ENCODE measurements at regions not wholly inside any gene's neighbourhood (a gene's known extent, or its start where the extent isn't known, plus 50 kb on each side); places are given as distances from the start of the nearest gene placed in this dataset.

GRCh38 chr2:195390686-195391321 lies 266.2 kb upstream of the SLC39A10 start:
- H3K4me2 ChIP-seq (ENCODE audit: insufficient read depth, low read length): no peak overlapping the region
- DNase-seq (ENCODE audit: low read depth, low spot score) (no peak), FAIRE-seq (no peak)
- no peaks in the 10 kb centered on the region for H3K9me3 ChIP-seq (replicated peaks; ENCODE audit: control insufficient read depth, insufficient read depth, low read length)
- no peaks in the 10 kb centered on the region for H3K36me3 ChIP-seq (ENCODE audit: control insufficient read depth in 2 of 2, extremely low read depth in 1 of 2, insufficient read depth in 2 of 2, low read length in 2 of 2)
- no peaks in the 10 kb centered on the region for H3K27me3 ChIP-seq (ENCODE audit: control insufficient read depth in 2 of 2, insufficient read depth in 2 of 2, low read length in 2 of 2)
- POLR2A ChIA-PET: no interaction called here
- H4K20me1 ChIP-seq (replicated peaks; ENCODE audit: control insufficient read depth, extremely low read depth, insufficient read depth, low read length): no peaks in the 10 kb centered on the region
- BruUV-seq (replicated peaks): no TSS peak
- no peak overlapping the region for H2AFZ ChIP-seq (ENCODE audit: low read depth, low read length)
- no peaks in the 10 kb centered on the region for H3K79me2 ChIP-seq (ENCODE audit: control insufficient read depth, insufficient read depth, low read length)
- TF ChIP-seq CTCF (IDR thresholded peaks at IDR 0.05; ENCODE audit: extremely low read depth in 1 of 2, insufficient read depth in 1 of 2, low read depth in 1 of 2, low read length in 2 of 2) (no peak), GATA2 (IDR thresholded peaks at IDR 0.05; ENCODE audit: insufficient read depth, insufficient read length, low read depth, low read length) (no peak), JUN (IDR thresholded peaks at IDR 0.05; ENCODE audit: borderline replicate concordance, insufficient read depth, insufficient read length, low read depth) (no peak), FOS (IDR thresholded peaks at IDR 0.05; ENCODE audit: borderline replicate concordance, insufficient read depth, low read length) (no peak), POLR2AphosphoS5 (IDR thresholded peaks at IDR 0.05; ENCODE audit: insufficient read depth, low read depth, low read length) (no peak), MAX (IDR thresholded peaks at IDR 0.05; ENCODE audit: insufficient read depth, insufficient read length) (no peak), POLR2A (IDR thresholded peaks at IDR 0.05; ENCODE audit: low read depth, low read length) (no peak), EZH2 (IDR thresholded peaks at IDR 0.05; ENCODE audit: borderline replicate concordance, low read depth, low read length, severe bottlenecking) (no peak), MYC (IDR thresholded peaks at IDR 0.05; ENCODE audit: low read depth, low read length) (no peak)
- no peaks in the 10 kb centered on the region for H3K9me1 ChIP-seq (replicated peaks; ENCODE audit: control insufficient read depth, extremely low read depth, insufficient read depth, low read length)
- no peak overlapping the region for H3K9ac ChIP-seq (replicated peaks; ENCODE audit: extremely low read depth, insufficient read depth, low read length)
- CTCF ChIA-PET: no interaction called here
- H3K4me1 ChIP-seq (ENCODE audit: control insufficient read depth, extremely low read depth, insufficient read depth, low read length): no peaks in the 10 kb centered on the region
- dilution Hi-C loops (cut with MboI; ENCODE audit: extremely low pct_ligation_motif_present, low sequenced_read_pairs): no loop called here
- no peak overlapping the region for H3K4me3 ChIP-seq (replicated peaks in 1 of 3; ENCODE audit: insufficient read depth in 1 of 3, low read depth in 1 of 3, low read length in 3 of 3)
- H3K27ac ChIP-seq (ENCODE audit: insufficient read depth, low read depth, low read length): no peak overlapping the region
- intact Hi-C loops (cut with micrococcal nuclease): no loop called here

Measured in endothelial cell of umbilical vein (primary cell).